K562 (cell line): ENCODE measurements at regions not wholly inside any gene's neighbourhood (a gene's known extent, or its start where the extent isn't known, plus 50 kb on each side); places are given as distances from the start of the nearest gene placed in this dataset.

ENCODE experiments used
- ATAC-seq: fragments of 200-7000 bp; cut with Tn5 transposase; 3 replicates; pipeline ENCODE4 v1.9.1; 2020; ENCODE audit warnings: moderate library complexity
- BruUV-seq: library from RNA; stranded (reverse); fragments of 400-500 nt; replicated peaks from 2 replicates; lab custom pipeline; 2021; lab: Mats Ljungman, UMichigan
- CTCF ChIA-PET: fragments of 300-600 bp; formaldehyde crosslinking; extraction: SDS; loops from one replicate; lab custom pipeline; 2021; ENCODE audit warnings: low intra/inter-chr PET ratio; lab: Yijun Ruan, JAX
- POLR2A ChIA-PET: fragments of 300-600, 350-650 bp; sonication (Branson Sonifier 250); formaldehyde crosslinking; extraction: SDS; loops from one replicate; lab custom pipeline; 2021; ENCODE audit warnings: antibody characterized with exemption, inconsistent platforms; lab: Yijun Ruan, JAX
- DNase-seq, 4 experiments: peaks; one replicate each; pipeline versions ENCODE4 v3.0.0 to v3.0.0-alpha.2; 2011 to 2018; ENCODE audit warnings: low spot score in 3 of 4, mixed read lengths in 3 of 4; ENCODE audit errors: extremely low read depth in 1 of 4
- FAIRE-seq: peaks from 2 replicates; lab custom pipeline; 2011; peaks lifted over from hg19 to GRCh38; lab: Jason Lieb, UNC
- H2AFZ ChIP-seq: 2 replicates; pipeline ENCODE4 v1.6.0; 2011; ENCODE audit warnings: low read depth, low read length, control low read depth, inconsistent platforms
- H3K27ac ChIP-seq: fragments of 200-600 bp; 3 replicates; pipeline ENCODE4 v1.8.0; 2011; ENCODE audit warnings: low read depth, mild to moderate bottlenecking, control low read depth, inconsistent platforms, low read length, moderate library complexity, mixed read lengths; ENCODE audit errors: extremely low read depth
- H3K27me3 ChIP-seq, 2 experiments: fragments of 300-600 bp in 1 of 2; 2 replicates in 1 of 2; 3 replicates in 1 of 2; pipeline versions ENCODE4 v1.6.0 to v1.8.0; 2011; ENCODE audit warnings: inconsistent platforms in 2 of 2, low read length in 2 of 2, mild to moderate bottlenecking in 1 of 2, mixed read lengths in 1 of 2, moderate library complexity in 1 of 2; ENCODE audit not compliant: control insufficient read depth in 2 of 2, insufficient read depth in 2 of 2
- H3K36me3 ChIP-seq: fragments of 300-600 bp; 3 replicates; pipeline ENCODE4 v1.8.0; 2011; ENCODE audit warnings: mild to moderate bottlenecking, low read length, inconsistent platforms; ENCODE audit not compliant: control insufficient read depth, insufficient read depth
- H3K4me1 ChIP-seq, 2 experiments: fragments of 200-600 bp in 1 of 2; replicated peaks in 1 of 2; 2 replicates in 1 of 2; 3 replicates in 1 of 2; pipeline versions ENCODE4 v1.5.1 to v1.8.0; 2011; ENCODE audit warnings: inconsistent platforms in 2 of 2, low read length in 2 of 2, mild to moderate bottlenecking in 1 of 2, mixed read lengths in 1 of 2, moderate library complexity in 1 of 2; ENCODE audit not compliant: control insufficient read depth in 2 of 2, insufficient read depth in 2 of 2
- H3K4me2 ChIP-seq: 2 replicates; pipeline ENCODE4 v1.6.1; 2011; ENCODE audit warnings: low read length, control low read depth, inconsistent platforms, mixed read lengths; ENCODE audit not compliant: insufficient read depth
- H3K4me3 ChIP-seq: fragments of 200-600 bp; sonication (generic), shearing (Covaris generic); 2 replicates; pipeline ENCODE4 v1.5.1; 2016; ENCODE audit warnings: control low read depth, inconsistent platforms
- H3K79me2 ChIP-seq: fragments of 200-600 bp; 3 replicates; pipeline ENCODE4 v1.8.0; 2011; ENCODE audit warnings: low read length, inconsistent platforms; ENCODE audit not compliant: control insufficient read depth, insufficient read depth
- H3K9ac ChIP-seq, 2 experiments: 2 replicates each; pipeline versions ENCODE4 v1.6.0 to v1.6.1; 2011; ENCODE audit warnings: low read depth in 2 of 2, low read length in 2 of 2, control low read depth in 1 of 2, inconsistent platforms in 1 of 2, mild to moderate bottlenecking in 1 of 2, mixed read lengths in 1 of 2; ENCODE audit not compliant: insufficient read depth in 1 of 2
- H3K9me1 ChIP-seq: one replicate; pipeline ENCODE4 v1.6.0; 2011; ENCODE audit warnings: inconsistent platforms, mild to moderate bottlenecking, low read length, moderate library complexity; ENCODE audit not compliant: control insufficient read depth, insufficient read depth
- H3K9me3 ChIP-seq: replicated peaks from 2 replicates; pipeline ENCODE4 v1.5.1; 2011; ENCODE audit warnings: low read depth, low read length, inconsistent platforms; ENCODE audit not compliant: control insufficient read depth, insufficient read depth
- H4K20me1 ChIP-seq: replicated peaks from 2 replicates; pipeline ENCODE4 v1.6.1; 2011; ENCODE audit warnings: low read length, inconsistent platforms, mixed read lengths; ENCODE audit not compliant: control insufficient read depth, insufficient read depth
- ARNT ChIP-seq, 2 experiments: fragments of 450-650 bp; IDR thresholded peaks; 2 replicates each; pipeline ENCODE4 v1.6.1; 2016; ENCODE audit warnings: mild to moderate bottlenecking in 1 of 2
- ATF3 ChIP-seq, 2 experiments: fragments of 450-650 bp in 1 of 2; sonication (generic) in 1 of 2; formaldehyde crosslinking in 1 of 2; IDR thresholded peaks in 1 of 2; conservative IDR thresholded peaks in 1 of 2; 2 replicates each; pipeline versions ENCODE4 v1.6.1 to v1.8.1; 2016 to 2023; ENCODE audit warnings: mild to moderate bottlenecking in 2 of 2, moderate library complexity in 2 of 2, inconsistent platforms in 1 of 2, missing genetic modification reagents in 1 of 2
- ATF4 ChIP-seq: fragments of 450-650 bp; formaldehyde crosslinking; IDR thresholded peaks from 2 replicates; pipeline ENCODE4 v1.4.0; 2022; ENCODE audit warnings: mild to moderate bottlenecking, moderate library complexity
- MEF2A ChIP-seq: IDR thresholded peaks from 2 replicates; pipeline ENCODE4 v1.6.1; 2011; ENCODE audit warnings: low read depth, mild to moderate bottlenecking, low read length, moderate library complexity; ENCODE audit not compliant: control insufficient read depth
- MEIS2 ChIP-seq: fragments of 450-650 bp; IDR thresholded peaks from 2 replicates; pipeline ENCODE4 v1.6.1; 2014; ENCODE audit warnings: mild to moderate bottlenecking; ENCODE audit not compliant: partially characterized antibody
- MNT ChIP-seq, 2 experiments: fragments of 450-650 bp; conservative IDR thresholded peaks; 2 replicates each; pipeline ENCODE4 v1.6.1; 2017; ENCODE audit warnings: mild to moderate bottlenecking in 2 of 2, moderate library complexity in 2 of 2
- POLR2H ChIP-seq: IDR thresholded peaks from 2 replicates; pipeline ENCODE4 v1.6.1; 2016; ENCODE audit warnings: missing genetic modification characterization, low read depth, mild to moderate bottlenecking, control low read depth, missing compliant biosample characterization, moderate library complexity
- RBBP5 ChIP-seq: fragments of 200-600 bp; sonication (generic); IDR thresholded peaks from 2 replicates; pipeline ENCODE4 v1.6.1; 2012; ENCODE audit warnings: borderline replicate concordance, mild to moderate bottlenecking, low read length, control low read depth, inconsistent platforms; ENCODE audit not compliant: insufficient read depth, poor library complexity, severe bottlenecking
- RBM17 ChIP-seq: fragments of 200-400 bp; formaldehyde crosslinking; IDR thresholded peaks from 2 replicates; pipeline ENCODE4 v1.6.1; 2017; ENCODE audit warnings: low read depth, mild to moderate bottlenecking, low read length, borderline replicate concordance
- ZKSCAN8 ChIP-seq: fragments of 200-800 bp; sonication (Bioruptor generic); IDR thresholded peaks from 2 replicates; pipeline ENCODE4 v1.6.1; 2016; ENCODE audit warnings: missing genetic modification characterization, missing compliant biosample characterization
- ZNF316 ChIP-seq: fragments of 450-650 bp; IDR thresholded peaks from 2 replicates; pipeline ENCODE4 v1.6.1; 2016
- ZNF511 ChIP-seq: sonication (generic); formaldehyde crosslinking; IDR thresholded peaks from 2 replicates; pipeline ENCODE4 v1.8.0; 2022; ENCODE audit warnings: mild to moderate bottlenecking, missing genetic modification reagents
- ZNF707 ChIP-seq: fragments of 250-450 bp; sonication (Bioruptor Pico); conservative IDR thresholded peaks from 2 replicates; pipeline ENCODE4 v1.8.0; 2022; ENCODE audit warnings: inconsistent platforms, mild to moderate bottlenecking, moderate library complexity
- WGBS: fragments of 100-300 bp; shearing (Covaris generic); methylation state at CpG from one replicate; pipeline ENCODE4 v1.1.6; 2016; ENCODE audit warnings: low coverage, mixed read lengths; ENCODE audit not compliant: insufficient coverage; ENCODE audit errors: missing lambda C conversion rate; 5-methylcytosine and 5-hydroxymethylcytosine counted together
- in situ Hi-C: fragments of 300-500 bp; cut with MboI; formaldehyde crosslinking; loops from 4 replicates; pipeline ENCODE4 v1.15.0; 2018; ENCODE audit warnings: inconsistent platforms, mixed read lengths
- intact Hi-C: fragments of 100-400 bp; cut with micrococcal nuclease; formaldehyde crosslinking; loops from 2 replicates; pipeline ENCODE4 v1.14.2; 2022

- H3K9me3 ChIP-seq: no peaks in the 10 kb centered on the region
- in situ Hi-C loops: no loop called here
Measured at GRCh38 chr2:226040344-226040900, 640.9 kb downstream of the NYAP2 start.

More at GRCh38 chr2:226040344-226040900, 640.9 kb downstream of the NYAP2 start:
- Histone ChIP-seq H3K4me2 (no peak overlapping the region), H2AFZ (no peak overlapping the region), H3K27ac (no peak overlapping the region), H3K9ac (no peak overlapping the region), H3K4me1 (no peaks in the 10 kb centered on the region), H3K27me3 (no peaks in the 10 kb centered on the region), H3K9me1 (no peaks in the 10 kb centered on the region), H3K79me2 (no peaks in the 10 kb centered on the region), H3K36me3 (no peaks in the 10 kb centered on the region), H4K20me1 (no peaks in the 10 kb centered on the region), H3K4me3 (no peak overlapping the region)
- intact Hi-C loops: no loop called here
- DNase-seq (no peak), ATAC-seq (no peak), FAIRE-seq (no peak)
- CTCF ChIA-PET: no interaction called here
- BruUV-seq: no TSS peak
- POLR2A ChIA-PET: no interaction called here
- TF ChIP-seq RBBP5 (no peak), POLR2H (tag) (no peak), ZNF316 (no peak), ARNT (IDR thresholded peaks at IDR 0.05) (no peak), ZKSCAN8 (CRISPR knock-in tag) (no peak), RBM17 (no peak), MNT (conservative IDR thresholded peaks at IDR 0.05) (no peak), MEIS2 (no peak), ATF4 (no peak), ZNF707 (no peak), ZNF511 (CRISPR knock-in tag) (no peak), ATF3 (IDR thresholded peaks at IDR 0.05) (no peak), ATF3 (CRISPR knock-in tag; conservative IDR thresholded peaks at IDR 0.05) (no peak), MEF2A (no peak)
- WGBS: 0% methylated on average over 1 of the region's 2 CpGs
